HEK293 (cell line): ENCODE measurements at regions not wholly inside any gene's neighbourhood (a gene's known extent, or its start where the extent isn't known, plus 50 kb on each side); places are given as distances from the start of the nearest gene placed in this dataset.

Experiments
- CTCF ChIA-PET: fragments of 350-600 bp; formaldehyde crosslinking; extraction: SDS; loops from one replicate; lab custom pipeline; 2021; ENCODE audit warnings: antibody characterized with exemption; lab: Yijun Ruan, JAX
- POLR2A ChIA-PET: fragments of 300-600 bp; formaldehyde crosslinking; extraction: SDS; loops from one replicate; lab custom pipeline; 2020; ENCODE audit warnings: antibody characterized with exemption, inconsistent platforms; lab: Yijun Ruan, JAX
- H3K27ac ChIP-seq: fragments of 200-500 bp; sonication (Bioruptor generic); 2 replicates; pipeline ENCODE4 v1.5.1; 2014; ENCODE audit warnings: low read depth, low read length, control low read depth, inconsistent platforms; ENCODE audit errors: extremely low read depth
- H3K36me3 ChIP-seq, 2 experiments: fragments of 200-500 bp in 1 of 2; sonication (Bioruptor generic) in 1 of 2; 1 replicate in 1 of 2; 2 replicates in 1 of 2; pipeline ENCODE4 v1.5.1; 2014 to 2017; ENCODE audit warnings: inconsistent platforms in 2 of 2, low read length in 2 of 2; ENCODE audit not compliant: control insufficient read depth in 2 of 2, insufficient read depth in 1 of 2
- H3K4me1 ChIP-seq: fragments of 200-500 bp; sonication (Bioruptor generic); 2 replicates; pipeline ENCODE4 v1.5.1; 2014; ENCODE audit warnings: mild to moderate bottlenecking, low read length, inconsistent platforms; ENCODE audit not compliant: control insufficient read depth, insufficient read depth
- H3K4me3 ChIP-seq: 2 replicates; pipeline ENCODE4 v1.5.1; 2011; ENCODE audit warnings: low read depth, mild to moderate bottlenecking, control low read depth, low read length, moderate library complexity
- H3K9me3 ChIP-seq: fragments of 200-500 bp; sonication (Bioruptor generic); 2 replicates; pipeline ENCODE4 v1.5.1; 2014; ENCODE audit warnings: low read depth, low read length, inconsistent platforms; ENCODE audit not compliant: control insufficient read depth, insufficient read depth
- HIC1 ChIP-seq: fragments of 450-650 bp; formaldehyde crosslinking; IDR thresholded peaks from 2 replicates; pipeline ENCODE4 v1.5.1; 2016; ENCODE audit warnings: missing biosample characterization, missing genetic modification characterization
- SP3 ChIP-seq: fragments of 450-650 bp; formaldehyde crosslinking; IDR thresholded peaks from 2 replicates; pipeline ENCODE4 v1.5.1; 2016; ENCODE audit warnings: missing biosample characterization, missing genetic modification characterization
- WT1 ChIP-seq: fragments of 450-650 bp; formaldehyde crosslinking; IDR thresholded peaks from 2 replicates; pipeline ENCODE4 v1.5.1; 2016; ENCODE audit warnings: missing biosample characterization, missing genetic modification characterization
- YY2 ChIP-seq: fragments of 450-650 bp; formaldehyde crosslinking; IDR thresholded peaks from 2 replicates; pipeline ENCODE4 v1.5.1; 2016; ENCODE audit warnings: missing biosample characterization, missing genetic modification characterization
- ZNF239 ChIP-seq: fragments of 450-650 bp; formaldehyde crosslinking; IDR thresholded peaks from 2 replicates; pipeline ENCODE4 v1.5.1; 2016; ENCODE audit warnings: missing biosample characterization, missing genetic modification characterization
- ZNF302 ChIP-seq: fragments of 450-650 bp; formaldehyde crosslinking; IDR thresholded peaks from 2 replicates; pipeline ENCODE4 v1.5.1; 2016; ENCODE audit warnings: missing biosample characterization, missing genetic modification characterization, low read depth
- ZNF416 ChIP-seq: fragments of 450-650 bp; formaldehyde crosslinking; IDR thresholded peaks from 2 replicates; pipeline ENCODE4 v1.5.1; 2016; ENCODE audit warnings: missing biosample characterization, missing genetic modification characterization
- ZNF513 ChIP-seq: fragments of 450-650 bp; IDR thresholded peaks from 2 replicates; pipeline ENCODE4 v1.5.1; 2018; ENCODE audit warnings: missing biosample characterization, missing genetic modification characterization
- ZNF521 ChIP-seq: fragments of 450-650 bp; formaldehyde crosslinking; IDR thresholded peaks from 2 replicates; pipeline ENCODE4 v1.5.1; 2017; ENCODE audit warnings: missing biosample characterization, mild to moderate bottlenecking, missing genetic modification characterization
- ZNF529 ChIP-seq: fragments of 450-650 bp; formaldehyde crosslinking; IDR thresholded peaks from 2 replicates; pipeline ENCODE4 v1.5.1; 2017; ENCODE audit warnings: missing genetic modification characterization, missing biosample characterization; ENCODE audit not compliant: insufficient replicate concordance
- ZNF629 ChIP-seq: fragments of 450-650 bp; formaldehyde crosslinking; IDR thresholded peaks from 2 replicates; pipeline ENCODE4 v1.5.1; 2017; ENCODE audit warnings: missing biosample characterization, missing genetic modification characterization
- ZNF664 ChIP-seq: fragments of 450-650 bp; formaldehyde crosslinking; IDR thresholded peaks from 2 replicates; pipeline ENCODE4 v1.5.1; 2016; ENCODE audit warnings: missing biosample characterization, missing genetic modification characterization
- ZNF701 ChIP-seq: fragments of 450-650 bp; formaldehyde crosslinking; IDR thresholded peaks from 2 replicates; pipeline ENCODE4 v1.5.1; 2016; ENCODE audit warnings: missing biosample characterization, missing genetic modification characterization
- ZSCAN23 ChIP-seq: fragments of 450-650 bp; formaldehyde crosslinking; IDR thresholded peaks from 2 replicates; pipeline ENCODE4 v1.5.1; 2016; ENCODE audit warnings: missing biosample characterization, missing genetic modification characterization
- TF ChIP-seq, protein P1 (sequence below): fragments of 450-650 bp; formaldehyde crosslinking; IDR thresholded peaks from 2 replicates; pipeline ENCODE4 v1.5.1; 2016; ENCODE audit warnings: missing biosample characterization, missing genetic modification characterization
- TF ChIP-seq, protein P2 (sequence below): fragments of 450-650 bp; formaldehyde crosslinking; IDR thresholded peaks from 2 replicates; pipeline ENCODE4 v1.5.1; 2016; ENCODE audit warnings: missing biosample characterization, missing genetic modification characterization

DNA sequence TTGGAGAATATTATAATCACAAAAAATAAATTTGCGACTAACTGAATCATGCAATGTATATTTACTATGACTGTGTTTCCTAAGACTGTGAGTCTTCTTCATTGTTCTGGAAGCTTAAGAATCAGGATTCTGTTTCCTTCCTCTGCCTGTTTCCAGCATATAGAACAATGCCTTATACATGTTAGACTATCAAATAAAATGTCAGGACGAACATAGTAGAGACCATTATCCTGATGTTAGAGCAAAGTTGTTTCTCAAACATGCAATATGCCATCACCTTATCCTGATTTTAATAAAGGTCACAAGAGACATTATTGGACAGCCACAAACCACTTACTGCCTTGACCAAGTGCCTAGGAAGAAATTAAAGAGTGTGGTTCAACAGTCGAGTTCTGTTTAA lies 457.4 kb upstream of the AGTR1 start:
- no peaks in the 10 kb centered on the region for H3K36me3 ChIP-seq
- TF ChIP-seq ZNF302 (tag by site-specific recombination): no peak
- TF ChIP-seq ZNF529 (tag by site-specific recombination): no peak
- TF ChIP-seq WT1 (tag by site-specific recombination): no peak
- no peak for TF ChIP-seq ZNF664 (tag by site-specific recombination)
- no peak for TF ChIP-seq ZSCAN23 (tag by site-specific recombination)
- no peak for TF ChIP-seq HIC1
- TF ChIP-seq ZNF701 (tag by site-specific recombination): no peak
- no peak for TF ChIP-seq YY2 (tag by site-specific recombination)
- TF ChIP-seq, protein P1, sequence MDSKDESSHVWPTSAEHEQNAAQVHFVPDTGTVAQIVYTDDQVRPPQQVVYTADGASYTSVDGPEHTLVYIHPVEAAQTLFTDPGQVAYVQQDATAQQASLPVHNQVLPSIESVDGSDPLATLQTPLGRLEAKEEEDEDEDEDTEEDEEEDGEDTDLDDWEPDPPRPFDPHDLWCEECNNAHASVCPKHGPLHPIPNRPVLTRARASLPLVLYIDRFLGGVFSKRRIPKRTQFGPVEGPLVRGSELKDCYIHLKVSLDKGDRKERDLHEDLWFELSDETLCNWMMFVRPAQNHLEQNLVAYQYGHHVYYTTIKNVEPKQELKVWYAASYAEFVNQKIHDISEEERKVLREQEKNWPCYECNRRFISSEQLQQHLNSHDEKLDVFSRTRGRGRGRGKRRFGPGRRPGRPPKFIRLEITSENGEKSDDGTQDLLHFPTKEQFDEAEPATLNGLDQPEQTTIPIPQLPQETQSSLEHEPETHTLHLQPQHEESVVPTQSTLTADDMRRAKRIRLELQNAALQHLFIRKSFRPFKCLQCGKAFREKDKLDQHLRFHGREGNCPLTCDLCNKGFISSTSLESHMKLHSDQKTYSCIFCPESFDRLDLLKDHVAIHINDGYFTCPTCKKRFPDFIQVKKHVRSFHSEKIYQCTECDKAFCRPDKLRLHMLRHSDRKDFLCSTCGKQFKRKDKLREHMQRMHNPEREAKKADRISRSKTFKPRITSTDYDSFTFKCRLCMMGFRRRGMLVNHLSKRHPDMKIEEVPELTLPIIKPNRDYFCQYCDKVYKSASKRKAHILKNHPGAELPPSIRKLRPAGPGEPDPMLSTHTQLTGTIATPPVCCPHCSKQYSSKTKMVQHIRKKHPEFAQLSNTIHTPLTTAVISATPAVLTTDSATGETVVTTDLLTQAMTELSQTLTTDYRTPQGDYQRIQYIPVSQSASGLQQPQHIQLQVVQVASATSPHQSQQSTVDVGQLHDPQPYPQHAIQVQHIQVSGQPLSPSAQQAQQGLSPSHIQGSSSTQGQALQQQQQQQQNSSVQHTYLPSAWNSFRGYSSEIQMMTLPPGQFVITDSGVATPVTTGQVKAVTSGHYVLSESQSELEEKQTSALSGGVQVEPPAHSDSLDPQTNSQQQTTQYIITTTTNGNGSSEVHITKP (tag by site-specific recombination): no peak
- POLR2A ChIA-PET: no interaction called here
- CTCF ChIA-PET: no interaction called here
- H3K4me1 ChIP-seq: no peaks in the 10 kb centered on the region
- H3K27ac ChIP-seq: no peak overlapping the region
- H3K9me3 ChIP-seq: no peaks in the 10 kb centered on the region
- H3K4me3 ChIP-seq: no peak overlapping the region

GRCh38 chr3:148243609-148244008 lies 454.1 kb upstream of the AGTR1 start:
- Histone ChIP-seq H3K4me1 (no peaks in the 10 kb centered on the region), H3K9me3 (no peaks in the 10 kb centered on the region), H3K27ac (no peak overlapping the region), H3K36me3 (no peaks in the 10 kb centered on the region), H3K4me3 (no peak overlapping the region)
- CTCF ChIA-PET: no interaction called here
- no peak for TF ChIP-seq ZNF521 (tag by site-specific recombination)
- TF ChIP-seq ZNF629 (tag by site-specific recombination): no peak
- TF ChIP-seq SP3 (tag by site-specific recombination): no peak
- TF ChIP-seq, protein P2, sequence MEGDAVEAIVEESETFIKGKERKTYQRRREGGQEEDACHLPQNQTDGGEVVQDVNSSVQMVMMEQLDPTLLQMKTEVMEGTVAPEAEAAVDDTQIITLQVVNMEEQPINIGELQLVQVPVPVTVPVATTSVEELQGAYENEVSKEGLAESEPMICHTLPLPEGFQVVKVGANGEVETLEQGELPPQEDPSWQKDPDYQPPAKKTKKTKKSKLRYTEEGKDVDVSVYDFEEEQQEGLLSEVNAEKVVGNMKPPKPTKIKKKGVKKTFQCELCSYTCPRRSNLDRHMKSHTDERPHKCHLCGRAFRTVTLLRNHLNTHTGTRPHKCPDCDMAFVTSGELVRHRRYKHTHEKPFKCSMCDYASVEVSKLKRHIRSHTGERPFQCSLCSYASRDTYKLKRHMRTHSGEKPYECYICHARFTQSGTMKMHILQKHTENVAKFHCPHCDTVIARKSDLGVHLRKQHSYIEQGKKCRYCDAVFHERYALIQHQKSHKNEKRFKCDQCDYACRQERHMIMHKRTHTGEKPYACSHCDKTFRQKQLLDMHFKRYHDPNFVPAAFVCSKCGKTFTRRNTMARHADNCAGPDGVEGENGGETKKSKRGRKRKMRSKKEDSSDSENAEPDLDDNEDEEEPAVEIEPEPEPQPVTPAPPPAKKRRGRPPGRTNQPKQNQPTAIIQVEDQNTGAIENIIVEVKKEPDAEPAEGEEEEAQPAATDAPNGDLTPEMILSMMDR (tag by site-specific recombination): no peak
- no peak for TF ChIP-seq ZNF416
- TF ChIP-seq ZNF513 (tag by site-specific recombination): no peak
- TF ChIP-seq ZNF239 (tag by site-specific recombination): no peak
- POLR2A ChIA-PET: no interaction called here
